ENCODE measurements at regions not wholly inside any gene's neighbourhood (a gene's known extent, or its start where the extent isn't known, plus 50 kb on each side); places are given as distances from the start of the nearest gene placed in this dataset.

DNA sequence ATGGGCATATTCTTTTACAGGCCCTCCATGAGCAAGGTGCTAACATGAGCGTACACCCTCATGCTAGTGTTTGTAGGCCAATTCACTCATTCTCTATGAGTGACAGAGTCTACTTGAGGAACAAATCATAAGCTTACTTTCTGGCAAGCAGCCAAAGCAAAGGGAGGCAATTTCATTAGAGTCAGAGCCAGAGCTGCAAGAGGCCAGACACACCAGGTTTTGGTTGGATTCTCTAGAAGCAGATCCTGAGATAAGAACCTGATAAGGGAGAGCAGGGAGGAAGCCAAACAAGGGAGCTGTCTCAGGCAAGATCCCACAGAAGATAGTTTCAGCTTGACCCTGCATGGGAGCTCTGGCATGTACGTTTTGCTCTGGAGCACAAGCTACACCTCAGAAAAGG lies 214.1 kb upstream of the CTNNB1 start:
- WGBS: 100% methylated on average over 2 of the region's 2 CpGs
- intact Hi-C loops (cut with DNase I): no loop called here
- H3K4me3 ChIP-seq: no peak overlapping the region

GRCh38 chr3:40988468-40988867 lies 210.8 kb upstream of the CTNNB1 start:
- Histone ChIP-seq H3K9me3 (no peaks in the 10 kb centered on the region), H3K4me1 (peaks cover 0 to 5% (median 0%) of the 10 kb centered on the region in 4 donors), H3K27me3 (no peaks in the 10 kb centered on the region), H3K36me3 (no peaks in the 10 kb centered on the region), H3K4me3 (no peak overlapping the region), H3K27ac (replicated peaks in 1 of 4) (no peak overlapping the region)
- WGBS: 100% methylated on average over 1 of the region's 1 CpG
- TF ChIP-seq POLR2AphosphoS5 (IDR thresholded peaks at IDR 0.05) (no peak), POLR2A (IDR thresholded peaks at IDR 0.05; ENCODE audit: low read depth) (no peak), EP300 (IDR thresholded peaks at IDR 0.05) (no peak)
- TF ChIP-seq, protein P1, sequence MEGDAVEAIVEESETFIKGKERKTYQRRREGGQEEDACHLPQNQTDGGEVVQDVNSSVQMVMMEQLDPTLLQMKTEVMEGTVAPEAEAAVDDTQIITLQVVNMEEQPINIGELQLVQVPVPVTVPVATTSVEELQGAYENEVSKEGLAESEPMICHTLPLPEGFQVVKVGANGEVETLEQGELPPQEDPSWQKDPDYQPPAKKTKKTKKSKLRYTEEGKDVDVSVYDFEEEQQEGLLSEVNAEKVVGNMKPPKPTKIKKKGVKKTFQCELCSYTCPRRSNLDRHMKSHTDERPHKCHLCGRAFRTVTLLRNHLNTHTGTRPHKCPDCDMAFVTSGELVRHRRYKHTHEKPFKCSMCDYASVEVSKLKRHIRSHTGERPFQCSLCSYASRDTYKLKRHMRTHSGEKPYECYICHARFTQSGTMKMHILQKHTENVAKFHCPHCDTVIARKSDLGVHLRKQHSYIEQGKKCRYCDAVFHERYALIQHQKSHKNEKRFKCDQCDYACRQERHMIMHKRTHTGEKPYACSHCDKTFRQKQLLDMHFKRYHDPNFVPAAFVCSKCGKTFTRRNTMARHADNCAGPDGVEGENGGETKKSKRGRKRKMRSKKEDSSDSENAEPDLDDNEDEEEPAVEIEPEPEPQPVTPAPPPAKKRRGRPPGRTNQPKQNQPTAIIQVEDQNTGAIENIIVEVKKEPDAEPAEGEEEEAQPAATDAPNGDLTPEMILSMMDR (IDR thresholded peaks at IDR 0.05): no peak
- intact Hi-C loops (cut with DNase I): no loop called here
- no peak for DNase-seq (ENCODE audit: extremely low spot score)

More for the DNA sequence above, 214.1 kb upstream of the CTNNB1 start:
- Histone ChIP-seq H3K27ac (replicated peaks in 1 of 4) (no peak overlapping the region), H3K27me3 (no peaks in the 10 kb centered on the region), H3K4me1 (peaks cover 0 to 5% (median 0%) of the 10 kb centered on the region in 4 donors), H3K36me3 (no peaks in the 10 kb centered on the region), H3K9me3 (no peaks in the 10 kb centered on the region)
- TF ChIP-seq, protein P1 (IDR thresholded peaks at IDR 0.05): no peak
- TF ChIP-seq POLR2AphosphoS5 (IDR thresholded peaks at IDR 0.05): no peak
- DNase-seq (ENCODE audit: extremely low spot score): no peak

- 68% methylated on average over 6 of the region's 6 CpGs for WGBS
- intact Hi-C loops (cut with DNase I): no loop called here
- TF ChIP-seq, protein P1 (IDR thresholded peaks at IDR 0.05): no peak
- TF ChIP-seq POLR2AphosphoS5 (IDR thresholded peaks at IDR 0.05) (no peak), EP300 (IDR thresholded peaks at IDR 0.05) (no peak), POLR2A (IDR thresholded peaks at IDR 0.05; ENCODE audit: low read depth) (no peak)
- DNase-seq (ENCODE audit: extremely low spot score): no peak
- no peaks in the 10 kb centered on the region for H3K27me3 ChIP-seq
- no peak overlapping the region for H3K4me3 ChIP-seq
- H3K4me1 ChIP-seq: peaks cover 0 to 5% (median 0%) of the 10 kb centered on the region in 4 donors
- H3K9me3 ChIP-seq: no peaks in the 10 kb centered on the region
- no peaks in the 10 kb centered on the region for H3K36me3 ChIP-seq
- H3K27ac ChIP-seq (replicated peaks in 1 of 4): no peak overlapping the region
Measured at GRCh38 chr3:40989141-40990061, 209.9 kb upstream of the CTNNB1 start.

- H3K27me3 ChIP-seq: no peaks in the 10 kb centered on the region
- DNase-seq (ENCODE audit: extremely low spot score): no peak
- 94% methylated on average over 1 of the region's 1 CpG for WGBS
- H3K27ac ChIP-seq (replicated peaks in 1 of 4): no peak overlapping the region
- no peaks in the 10 kb centered on the region for H3K36me3 ChIP-seq
- peaks cover 0 to 4% (median 0%) of the 10 kb centered on the region in 4 donors for H3K4me1 ChIP-seq
- no peaks in the 10 kb centered on the region for H3K9me3 ChIP-seq
- H3K4me3 ChIP-seq: no peak overlapping the region
- intact Hi-C loops (cut with DNase I): no loop called here
- no peak for TF ChIP-seq POLR2A (IDR thresholded peaks at IDR 0.05; ENCODE audit: low read depth)
- TF ChIP-seq EP300 (IDR thresholded peaks at IDR 0.05): no peak
- TF ChIP-seq, protein P1 (IDR thresholded peaks at IDR 0.05): no peak
- no peak for TF ChIP-seq POLR2AphosphoS5 (IDR thresholded peaks at IDR 0.05)
Measured at GRCh38 chr3:40990062-40990456, 209.2 kb upstream of the CTNNB1 start.
